HG03196 (cell line): ENCODE measurements at regions not wholly inside any gene's neighbourhood (a gene's known extent, or its start where the extent isn't known, plus 50 kb on each side); places are given as distances from the start of the nearest gene placed in this dataset.

Experiments used
- ATAC-seq: cut with Tn5 transposase; IDR thresholded peaks from one replicate; pipeline ENCODE4 v1.9.1; 2021; ENCODE audit not compliant: unreplicated experiment

DNA sequence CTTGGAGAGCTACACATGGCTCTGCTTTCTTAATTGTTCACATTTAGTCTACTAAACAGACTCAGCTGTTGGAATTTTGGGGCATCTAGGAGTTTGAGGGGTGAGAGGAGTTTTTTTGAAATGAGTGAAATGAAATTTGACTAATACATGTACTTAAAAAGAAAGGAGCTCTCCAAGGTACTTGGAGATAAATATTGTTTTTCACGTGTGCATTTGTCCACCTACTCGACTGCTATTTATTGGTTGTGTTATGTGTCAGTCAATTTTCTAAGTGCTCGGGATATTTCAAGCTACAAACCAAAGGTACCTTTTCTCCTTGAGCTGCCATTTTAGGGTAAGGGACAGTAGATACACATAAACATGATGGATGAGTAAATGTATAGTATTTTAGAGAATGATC lies 697.0 kb downstream of the LIG4 start:
- no peak for ATAC-seq

DNA sequence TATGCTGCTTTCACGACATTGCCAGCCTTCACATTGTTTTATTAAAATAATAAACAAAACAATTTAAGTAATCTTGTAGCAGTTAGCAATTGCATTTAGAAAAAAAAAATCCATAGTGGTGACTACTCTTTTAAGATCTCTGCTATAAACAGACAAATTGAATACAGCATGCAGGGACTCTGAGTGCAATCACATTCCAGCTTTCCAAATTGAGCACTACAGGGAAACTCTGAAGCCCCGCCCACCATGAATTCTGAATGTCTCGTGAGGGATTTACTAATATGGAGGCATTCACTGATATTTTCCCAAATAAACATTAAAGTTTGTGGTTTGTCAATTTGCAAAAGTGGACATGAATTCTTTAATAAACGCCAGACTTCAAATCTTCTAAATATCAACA lies 698.8 kb downstream of the LIG4 start:
- no peak for ATAC-seq

DNA sequence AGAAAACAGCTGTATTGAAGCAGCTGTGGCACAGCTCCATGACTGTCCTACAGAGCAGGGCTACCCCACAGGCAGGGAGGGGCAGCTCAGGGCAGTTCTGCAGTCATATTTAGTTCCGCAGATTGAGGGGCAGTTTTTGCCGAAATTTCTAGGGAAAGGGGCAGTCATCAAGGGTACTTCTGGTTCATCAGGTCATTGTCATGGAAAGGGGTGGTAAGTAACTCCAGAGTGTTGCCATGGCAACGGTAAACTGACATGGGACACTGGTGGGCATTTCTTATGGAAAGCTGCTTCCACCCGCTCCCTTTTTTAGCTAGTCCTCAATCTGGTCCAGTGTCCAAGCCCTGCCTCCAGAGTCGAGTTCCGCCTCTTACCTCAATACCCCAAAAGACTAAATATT lies 702.8 kb downstream of the LIG4 start:
- ATAC-seq, result no peak

DNA sequence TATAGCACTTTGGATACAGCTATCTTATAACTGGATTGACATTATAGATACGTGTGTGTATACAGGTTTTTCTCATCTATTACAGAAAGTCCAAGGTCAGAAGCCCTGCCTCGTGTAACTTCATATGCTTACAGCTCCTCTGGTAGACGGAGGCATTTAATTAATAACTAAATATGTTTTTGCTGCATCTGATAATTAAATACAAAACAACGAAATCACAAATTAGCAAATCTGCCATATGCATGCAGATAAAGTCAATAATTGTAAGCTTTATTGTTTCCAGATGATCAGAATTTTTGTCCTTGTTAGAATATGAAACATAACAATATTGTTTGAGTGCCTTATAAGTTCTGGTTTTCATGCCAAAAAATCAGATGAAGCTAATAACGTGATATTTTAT lies 717.7 kb downstream of the LIG4 start:
- no peak for ATAC-seq

DNA sequence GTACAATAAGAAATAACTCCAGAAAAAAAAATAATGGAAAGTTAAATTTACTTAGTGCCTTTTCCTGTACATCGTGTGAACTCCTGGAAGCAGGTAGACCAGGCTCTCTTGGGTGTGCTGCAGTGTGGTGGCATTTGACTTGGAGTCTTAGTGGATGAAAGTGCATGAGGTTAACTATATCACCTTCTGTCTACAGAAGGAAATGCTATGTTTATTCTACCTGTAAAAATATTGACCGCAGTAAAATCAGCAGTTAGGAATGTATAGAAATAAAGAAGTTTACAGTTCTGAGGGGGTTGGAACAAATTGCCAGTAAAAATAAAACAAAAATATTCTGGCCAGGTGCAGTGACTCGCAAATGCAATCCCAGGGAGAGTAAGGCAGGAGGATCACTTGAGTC lies 722.1 kb downstream of the LIG4 start:
- no peak for ATAC-seq

DNA sequence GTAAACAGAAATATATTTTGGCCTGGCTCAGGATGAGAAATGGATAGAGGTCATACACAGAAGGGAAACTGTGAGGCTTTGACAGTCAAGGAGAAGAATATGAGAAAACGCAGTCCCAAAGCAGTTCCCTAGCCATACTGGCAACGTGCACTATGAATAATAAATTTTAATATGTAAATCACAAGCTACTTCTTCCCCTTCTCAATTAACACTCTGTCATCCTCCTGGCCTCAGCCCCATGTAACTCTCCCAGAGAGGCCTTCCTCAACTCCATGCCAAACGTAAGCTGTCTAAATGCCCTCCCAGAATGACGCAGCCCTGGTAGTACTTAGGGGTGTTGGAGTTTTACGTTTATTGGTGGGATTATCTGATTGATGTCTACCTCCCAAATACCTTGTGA lies 732.6 kb downstream of the LIG4 start:
- ATAC-seq, result no peak

DNA sequence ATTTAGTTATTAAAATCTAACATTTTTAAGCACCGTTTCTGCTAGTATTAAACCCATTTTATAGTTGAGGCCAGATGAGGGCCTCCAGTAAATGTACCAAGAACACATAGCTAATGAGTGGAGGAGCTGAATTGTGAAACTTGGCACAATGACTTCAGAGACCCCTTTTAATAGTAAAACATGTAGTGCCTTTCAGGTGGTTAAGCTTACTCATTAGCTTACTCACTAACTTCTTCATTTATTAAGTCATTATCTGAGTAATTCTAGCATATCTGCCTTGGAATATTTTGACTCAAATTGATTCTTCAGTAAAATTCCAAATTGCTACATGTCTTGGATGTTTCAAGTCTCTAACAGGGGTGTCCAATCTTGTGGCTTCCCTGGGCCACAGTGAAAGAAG lies 735.2 kb downstream of the LIG4 start:
- ATAC-seq, result no peak

DNA sequence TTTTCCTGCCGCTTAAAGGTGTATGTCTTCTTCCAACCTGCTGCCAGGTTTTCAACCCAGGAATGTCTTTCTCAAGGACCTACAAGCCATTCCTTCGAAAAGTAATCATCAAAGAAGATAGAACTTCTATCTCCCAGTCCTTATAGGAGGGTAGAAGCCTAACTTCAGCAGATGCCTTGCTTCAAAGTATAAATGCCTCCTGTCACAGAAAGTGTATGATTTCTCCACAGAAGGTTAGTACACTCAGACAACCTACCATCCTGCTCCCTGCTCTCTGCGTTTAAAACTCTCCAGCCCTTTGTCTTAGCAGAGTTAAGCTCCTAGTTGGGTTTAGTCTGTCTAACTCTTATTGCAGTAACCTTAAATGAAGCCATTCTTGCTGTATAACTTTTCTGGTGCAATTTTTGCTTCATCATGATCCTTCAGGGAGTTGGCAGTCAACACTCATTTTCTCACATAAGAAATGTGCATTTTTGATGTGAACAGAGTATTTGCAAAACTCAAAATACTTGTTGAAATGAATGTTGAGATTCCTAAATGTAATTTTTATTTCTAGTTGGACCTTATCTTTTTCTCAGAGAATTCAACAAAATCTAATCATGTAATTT lies 737.5 kb downstream of the LIG4 start:
- no peak for ATAC-seq

DNA sequence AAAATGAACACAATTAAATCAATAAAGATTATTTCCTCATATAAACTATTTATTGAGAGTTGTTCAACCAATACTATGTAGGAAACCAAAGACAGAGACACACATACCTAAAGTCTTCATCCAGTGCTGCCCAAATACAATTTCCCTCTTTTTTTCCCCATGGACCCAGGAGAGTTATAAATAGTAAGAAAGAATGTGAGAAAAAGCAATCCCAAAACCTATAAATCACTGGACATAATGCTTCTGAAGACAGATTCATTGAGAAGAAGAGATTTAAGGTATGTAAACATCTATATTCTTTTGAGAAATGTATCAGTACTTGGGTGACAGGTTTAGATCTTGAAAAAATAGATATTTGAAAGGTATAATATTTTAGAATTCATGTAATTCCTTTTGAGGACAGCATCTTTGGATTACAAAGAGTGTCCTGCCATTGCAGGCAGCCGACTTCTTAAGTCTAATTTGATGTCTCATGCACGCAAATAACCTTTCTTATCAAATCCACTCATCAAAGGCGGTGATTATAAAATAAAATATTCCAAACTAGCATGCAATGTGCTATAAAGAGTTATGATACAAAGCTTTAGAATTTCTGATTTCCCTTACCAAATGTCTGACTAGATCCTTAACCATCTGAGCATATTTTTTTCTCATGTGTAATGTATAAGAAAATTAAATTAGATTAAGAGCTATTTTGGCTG lies 739.4 kb downstream of the LIG4 start:
- ATAC-seq, result no peak

DNA sequence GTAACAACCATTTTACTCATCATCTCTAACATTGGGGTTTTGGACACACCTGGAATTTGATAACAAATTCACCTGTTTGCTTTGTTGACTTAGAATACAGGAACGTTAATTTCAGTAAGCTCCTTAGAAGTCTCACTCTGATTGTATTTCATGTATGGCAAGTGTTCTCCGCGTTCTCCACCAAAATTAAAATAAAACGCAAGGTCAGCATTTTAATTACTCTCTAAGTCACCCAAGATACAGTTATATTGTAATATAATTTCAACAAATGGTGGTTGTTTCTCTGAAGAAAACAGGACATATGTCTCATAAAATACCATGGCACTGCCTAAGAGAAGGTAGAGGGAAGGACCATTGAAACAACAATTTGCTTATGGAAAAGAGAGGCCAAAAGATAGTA lies 742.1 kb downstream of the LIG4 start:
- ATAC-seq, result no peak

DNA sequence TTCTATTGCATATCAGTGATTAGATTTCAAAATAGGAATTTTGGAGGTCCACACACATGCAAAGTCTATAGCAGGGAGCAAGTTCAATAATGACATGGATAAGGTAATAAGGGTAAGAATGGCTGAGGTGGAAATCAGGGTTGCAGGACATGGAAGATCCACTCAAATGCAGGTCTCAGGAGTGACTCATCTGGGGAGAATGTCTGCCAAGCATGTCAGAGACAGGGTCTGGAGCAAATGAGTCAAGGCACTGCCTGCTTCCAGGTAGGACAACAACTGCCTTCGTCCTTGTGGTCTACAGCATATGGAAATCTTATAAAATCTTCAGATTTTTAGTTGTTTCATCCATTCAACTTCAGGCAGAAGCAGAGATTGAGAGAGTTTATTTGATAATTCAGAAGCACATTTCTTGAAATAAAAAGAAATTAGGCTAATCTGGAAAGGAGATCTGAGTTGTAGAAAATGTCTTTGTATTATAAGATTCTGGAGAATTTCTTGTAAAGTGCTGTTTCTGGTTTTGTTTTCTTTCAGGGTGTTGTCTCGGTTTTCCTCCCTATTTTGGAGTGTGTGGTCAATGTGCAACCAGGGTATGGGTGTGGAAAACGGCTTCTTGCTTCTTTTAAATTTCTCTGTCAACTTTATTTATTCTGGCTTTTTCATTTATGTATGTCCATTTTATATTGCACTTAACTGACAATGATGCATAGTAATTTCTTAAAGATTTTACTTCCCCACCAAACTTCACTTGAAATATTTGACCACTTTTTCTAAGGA lies 748.8 kb downstream of the LIG4 start:
- ATAC-seq, result no peak

DNA sequence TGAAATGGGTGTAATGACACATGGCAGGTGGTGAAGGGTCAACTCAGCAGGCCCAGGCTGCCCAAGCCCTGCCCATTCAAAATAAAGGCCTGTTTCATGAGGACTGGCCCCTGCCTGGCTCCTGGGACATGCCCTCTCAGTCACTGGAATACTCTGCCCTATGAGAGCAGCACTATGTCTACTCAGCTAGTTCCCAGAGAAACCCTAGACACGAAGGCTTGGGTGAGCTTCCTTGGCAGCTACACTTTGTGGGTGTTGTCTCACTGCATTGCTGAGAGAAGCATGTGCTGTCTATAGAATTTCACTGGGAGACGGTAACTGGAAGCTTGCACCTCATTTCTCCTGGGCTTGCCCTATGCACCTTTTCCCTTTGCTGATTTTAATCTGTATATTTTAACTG lies 752.8 kb downstream of the LIG4 start:
- no peak for ATAC-seq

DNA sequence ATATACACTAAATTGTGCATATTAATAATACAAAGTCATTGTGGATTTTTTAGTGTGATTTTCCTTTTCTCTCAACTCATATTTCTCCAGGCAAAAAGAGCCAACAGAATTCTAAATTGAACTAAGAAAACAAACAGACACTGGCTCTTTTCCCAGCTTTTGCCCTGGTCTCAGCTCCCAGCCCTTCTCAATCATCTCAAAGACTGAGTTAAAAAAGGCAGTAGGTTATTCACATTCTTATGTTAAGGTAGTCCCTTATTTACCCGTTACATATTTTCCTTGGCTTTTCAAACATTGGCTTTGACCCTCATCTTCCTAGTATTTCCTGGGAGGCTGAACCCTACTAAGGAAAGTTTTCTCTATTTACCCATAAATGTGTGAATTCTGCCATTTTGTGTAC lies 753.6 kb downstream of the LIG4 start:
- no peak for ATAC-seq

DNA sequence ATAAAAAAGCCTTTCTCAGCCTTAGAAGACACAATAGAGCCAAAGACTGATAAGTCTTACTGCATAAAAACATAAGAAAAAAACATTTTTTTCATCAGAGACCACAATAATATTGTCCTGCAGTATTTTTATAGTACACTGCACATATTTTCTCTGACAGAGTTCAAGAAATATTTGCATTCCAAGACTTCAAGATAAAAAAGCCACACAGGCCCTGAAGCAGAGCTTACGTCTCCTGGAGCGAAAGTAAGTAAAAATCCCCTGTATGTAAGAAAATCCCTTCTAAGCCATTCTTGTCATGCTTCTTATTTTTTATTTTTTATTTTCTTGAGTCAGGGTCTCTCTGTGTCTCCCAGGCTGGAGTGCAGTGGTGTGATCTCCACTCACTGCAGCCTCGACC lies 755.9 kb downstream of the LIG4 start:
- no peak for ATAC-seq

DNA sequence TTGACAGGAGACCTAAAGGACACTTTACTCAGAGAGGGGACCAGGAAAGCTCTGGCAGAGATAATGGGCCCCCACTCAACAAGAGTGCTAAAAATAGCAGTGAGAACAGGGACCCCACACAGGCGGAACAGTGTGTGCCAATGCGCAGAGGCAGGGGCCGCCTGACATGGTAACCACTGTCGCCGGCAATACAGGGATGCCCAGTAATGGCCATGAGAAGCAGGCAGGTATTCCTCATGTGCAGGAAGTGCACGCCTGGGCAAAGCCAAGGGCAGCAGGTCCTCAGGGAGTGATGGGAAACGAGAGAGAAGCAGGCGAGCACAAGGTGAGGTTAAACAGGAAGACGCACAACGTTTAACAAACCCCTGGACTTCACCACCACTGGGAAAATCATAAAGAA lies 757.1 kb downstream of the LIG4 start:
- ATAC-seq, result no peak

DNA sequence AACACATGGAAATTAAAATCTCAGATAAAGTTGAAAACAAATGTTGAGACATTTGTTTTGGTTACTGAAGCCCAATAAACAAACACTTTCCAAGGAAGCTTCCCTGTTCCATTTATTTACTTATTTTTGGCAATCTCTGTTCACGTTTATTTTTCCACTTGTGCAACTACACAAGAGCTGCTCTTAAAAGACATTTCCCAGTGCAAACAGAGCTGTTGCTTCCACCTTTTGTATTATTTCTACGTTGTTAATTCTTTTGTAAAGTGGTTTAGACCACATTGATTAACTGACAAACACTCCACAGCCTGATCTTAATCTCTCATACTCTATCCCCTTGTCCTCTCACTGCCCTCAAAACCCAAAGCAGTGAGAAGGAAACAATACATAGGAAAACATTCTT lies 757.6 kb downstream of the LIG4 start:
- ATAC-seq, result no peak

DNA sequence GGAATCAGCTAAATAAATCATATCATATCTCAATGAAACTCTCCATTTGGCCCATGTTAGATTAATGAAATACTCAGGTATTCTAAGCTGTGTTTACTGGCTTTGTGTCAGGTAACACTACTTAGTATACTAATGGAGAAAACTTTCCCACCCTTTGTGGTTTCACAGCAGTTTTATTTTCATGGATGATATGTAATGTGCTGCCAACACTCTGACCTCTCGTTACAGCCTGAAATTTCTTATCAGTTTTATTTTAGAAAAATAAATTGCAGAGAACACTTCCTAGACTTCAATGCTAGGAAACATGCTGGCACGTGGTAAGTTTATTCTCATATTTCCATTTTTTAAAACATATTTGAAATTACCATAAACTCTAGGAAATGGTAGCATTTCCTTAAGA lies 758.9 kb downstream of the LIG4 start:
- no peak for ATAC-seq

DNA sequence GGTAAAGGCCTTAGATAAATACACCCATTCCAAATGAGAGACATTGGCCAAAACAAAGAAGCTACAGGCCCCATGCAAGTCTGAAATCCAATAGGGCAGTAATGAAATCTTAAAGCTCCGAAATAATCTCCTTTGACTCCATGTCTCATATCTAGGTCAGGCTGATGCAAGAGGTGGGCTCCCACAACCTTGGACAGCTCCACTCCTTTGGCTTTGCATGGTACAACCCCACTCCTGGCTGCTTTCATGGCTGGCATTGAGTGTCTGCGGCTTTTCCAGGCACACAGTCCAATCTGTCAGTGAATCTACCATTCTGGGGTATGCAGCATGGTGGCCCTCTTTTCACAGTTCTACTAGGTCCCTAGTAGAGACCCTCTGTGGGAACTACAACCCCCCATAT lies 762.5 kb downstream of the LIG4 start:
- no peak for ATAC-seq

DNA sequence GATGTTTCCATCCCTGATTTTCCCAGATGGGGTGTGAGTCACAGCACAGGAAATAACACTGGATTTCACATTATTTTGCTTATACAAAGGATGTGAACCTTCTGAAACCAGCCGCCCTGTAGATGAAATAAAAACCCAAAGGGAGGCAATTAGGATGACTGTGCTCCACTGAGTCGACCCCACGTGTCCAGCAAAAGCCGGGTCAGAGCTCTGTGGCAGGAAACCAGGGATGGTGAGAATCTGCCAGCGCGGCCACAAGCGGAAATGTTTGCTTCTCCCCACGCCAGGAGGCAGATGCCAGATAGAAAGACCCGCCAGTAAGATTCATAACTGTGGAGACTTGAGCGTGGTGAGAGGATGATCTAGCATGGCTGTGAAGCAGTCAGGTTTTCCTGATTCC lies 764.4 kb downstream of the LIG4 start:
- no peak for ATAC-seq

DNA sequence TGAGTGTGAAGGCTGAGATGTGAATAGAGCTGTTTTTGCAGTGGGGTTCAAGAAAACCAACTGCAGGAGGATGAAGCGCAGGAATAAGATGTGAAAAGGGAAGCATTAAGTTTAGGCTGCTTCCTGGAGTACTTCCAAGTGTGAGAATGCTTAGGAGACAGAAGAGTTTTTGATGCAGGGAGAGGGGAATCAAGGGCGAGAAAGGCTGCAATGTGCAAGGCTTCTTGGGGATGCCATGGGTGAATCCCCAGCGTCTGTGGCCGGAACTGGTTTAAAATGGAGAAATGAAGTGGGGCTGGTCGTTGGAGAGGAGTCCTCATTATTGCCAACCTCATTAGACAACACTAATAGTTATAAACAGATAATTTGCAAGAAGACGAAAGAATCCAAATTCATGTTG lies 764.9 kb downstream of the LIG4 start:
- ATAC-seq, result no peak

DNA sequence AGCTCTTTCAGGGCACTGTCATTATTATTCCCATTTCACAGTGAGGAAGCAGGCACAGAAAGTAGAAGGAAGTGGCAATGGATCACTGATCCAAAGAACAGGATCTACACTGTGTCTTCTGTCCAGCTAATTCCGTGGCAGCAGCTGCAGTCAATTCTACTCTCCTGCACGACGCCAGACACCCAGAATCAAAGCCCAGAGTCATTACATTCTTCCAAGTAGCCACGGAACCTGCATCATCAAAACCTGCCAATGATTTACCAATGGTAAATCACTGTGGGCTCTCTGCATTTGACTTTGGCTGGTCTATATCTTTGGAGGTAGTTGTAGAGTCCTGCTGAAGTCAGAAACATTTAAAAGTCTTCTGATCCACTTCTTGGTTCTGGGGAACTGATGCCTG lies 767.7 kb downstream of the LIG4 start:
- ATAC-seq, result no peak

DNA sequence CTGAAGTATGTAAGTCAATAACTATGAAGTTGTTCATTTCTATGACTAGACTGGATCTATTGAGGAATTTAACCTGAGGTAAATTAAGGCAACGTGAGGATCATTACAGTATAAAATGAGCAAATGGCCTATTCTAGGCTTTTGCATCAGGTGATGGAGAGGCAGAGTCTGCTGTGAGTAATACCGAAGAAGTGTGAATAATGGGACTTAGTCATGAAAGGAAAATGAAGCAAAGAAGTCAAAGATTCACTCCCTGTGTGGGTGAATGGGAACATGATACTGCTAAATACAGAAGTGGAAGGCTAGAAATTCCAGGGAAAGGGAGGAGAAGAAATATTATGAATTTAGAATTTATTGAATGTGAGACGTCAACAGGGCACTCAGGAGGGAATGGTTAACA lies 774.1 kb downstream of the LIG4 start:
- ATAC-seq, result no peak
